ENCODE measurements at regions not wholly inside any gene's neighbourhood (a gene's known extent, or its start where the extent isn't known, plus 50 kb on each side); places are given as distances from the start of the nearest gene placed in this dataset.

GRCh38 chr22:22078329-22078728 lies 95.7 kb upstream of the TOP3B start:
- DNase-seq = no peak

GRCh38 chr22:22076932-22077703 lies 94.5 kb upstream of the TOP3B start:
- TF ChIP-seq POLR2A (IDR thresholded peaks at IDR 0.05) = no peak
- Histone ChIP-seq H3K4me1 (no peaks in the 10 kb centered on the region), H3K36me3 (no peaks in the 10 kb centered on the region), H3K4me3 (no peak overlapping the region), H3K27ac (no peak overlapping the region), H3K27me3 (peaks cover 0 to 75% (median 0%) of the 10 kb centered on the region in 4 donors), H3K9me3 (no peaks in the 10 kb centered on the region)
- 31 to 36% methylated on average over 4 of the region's 4 CpGs for WGBS, 2 donors
- intact Hi-C loops (cut with DNase I) = no loop called here
- no peak for DNase-seq

More at GRCh38 chr22:22078329-22078728, 95.7 kb upstream of the TOP3B start:
- Histone ChIP-seq H3K4me3 (no peak overlapping the region), H3K27me3 (peaks cover 0 to 78% (median 0%) of the 10 kb centered on the region in 4 donors), H3K4me1 (no peaks in the 10 kb centered on the region), H3K9me3 (no peaks in the 10 kb centered on the region), H3K36me3 (no peaks in the 10 kb centered on the region), H3K27ac (no peak overlapping the region)
- TF ChIP-seq CTCF (IDR thresholded peaks at IDR 0.05) (no peak), POLR2A (IDR thresholded peaks at IDR 0.05) (no peak)
- WGBS, 2 donors = 50 to 67% methylated on average over 1 of the region's 1 CpG
- intact Hi-C loops (cut with DNase I) = no loop called here

- H3K4me1 ChIP-seq = no peaks in the 10 kb centered on the region
- peaks cover 0 to 73% (median 0%) of the 10 kb centered on the region in 4 donors for H3K27me3 ChIP-seq
- TF ChIP-seq CTCF (IDR thresholded peaks at IDR 0.05) = no peak
- no peaks in the 10 kb centered on the region for H3K9me3 ChIP-seq
- DNase-seq = no peak
- no peak overlapping the region for H3K4me3 ChIP-seq
- no peaks in the 10 kb centered on the region for H3K36me3 ChIP-seq
- H3K27ac ChIP-seq = no peak overlapping the region
- intact Hi-C loops (cut with DNase I) = no loop called here
Observed at GRCh38 chr22:22076361-22076760, 93.8 kb upstream of the TOP3B start.

GRCh38 chr22:22075382-22076163 lies 93.0 kb upstream of the TOP3B start:
- no peak overlapping the region for H3K4me3 ChIP-seq
- DNase-seq = no peak
- H3K27me3 ChIP-seq = peaks cover 0 to 65% (median 0%) of the 10 kb centered on the region in 4 donors
- H3K36me3 ChIP-seq = no peaks in the 10 kb centered on the region
- TF ChIP-seq CTCF (IDR thresholded peaks at IDR 0.05) = no peak
- TF ChIP-seq POLR2A (IDR thresholded peaks at IDR 0.05) = no peak
- H3K4me1 ChIP-seq = no peaks in the 10 kb centered on the region
- no peak overlapping the region for H3K27ac ChIP-seq
- no peaks in the 10 kb centered on the region for H3K9me3 ChIP-seq
- intact Hi-C loops (cut with DNase I) = no loop called here
- 81 to 83% methylated on average over 9 to 10 of the region's 12 CpGs for WGBS, 2 donors

- no peak for DNase-seq
- no peak overlapping the region for H3K4me3 ChIP-seq
- peaks cover 0 to 58% (median 0%) of the 10 kb centered on the region in 4 donors for H3K27me3 ChIP-seq
- TF ChIP-seq POLR2A (IDR thresholded peaks at IDR 0.05) (no peak), CTCF (IDR thresholded peaks at IDR 0.05) (no peak)
- intact Hi-C loops (cut with DNase I) = no loop called here
- no peak overlapping the region for H3K27ac ChIP-seq
- no peaks in the 10 kb centered on the region for H3K9me3 ChIP-seq
- WGBS, 2 donors = 0 to 33% methylated on average over 1 of the region's 1 CpG
- H3K4me1 ChIP-seq = no peaks in the 10 kb centered on the region
- no peaks in the 10 kb centered on the region for H3K36me3 ChIP-seq
Observed at GRCh38 chr22:22074634-22075381, 92.2 kb upstream of the TOP3B start.
